ENCODE measurements at regions not wholly inside any gene's neighbourhood (a gene's known extent, or its start where the extent isn't known, plus 50 kb on each side); places are given as distances from the start of the nearest gene placed in this dataset.
"Not testable (repeated sequence)": the region's sequence is repeated elsewhere in the genome, so short reads cannot be mapped to it uniquely, and the experiment has no call there.

- not testable (repeated sequence) for TF ChIP-seq EZH2 (IDR thresholded peaks at IDR 0.05; ENCODE audit: borderline replicate concordance, low read depth, low read length, poor library complexity, severe bottlenecking); CTCF (conservative IDR thresholded peaks at IDR 0.05; ENCODE audit: low read depth, low read length)
These were observed 75.6 kb upstream of the COG2 start for GRCh38 chr1:230566532-230567220.

All from A673 (cell line).